ENCODE measurements at regions not wholly inside any gene's neighbourhood (a gene's known extent, or its start where the extent isn't known, plus 50 kb on each side); places are given as distances from the start of the nearest gene placed in this dataset.

GRCh38 chr20:52469128-52469527, 277.5 kb upstream of the ZFP64 start:
- TF ChIP-seq CTCF (IDR thresholded peaks at IDR 0.05) (no peak), ZNF138 (CRISPR knock-in tag; conservative IDR thresholded peaks at IDR 0.05) (no peak)
- TF ChIP-seq, protein P1, sequence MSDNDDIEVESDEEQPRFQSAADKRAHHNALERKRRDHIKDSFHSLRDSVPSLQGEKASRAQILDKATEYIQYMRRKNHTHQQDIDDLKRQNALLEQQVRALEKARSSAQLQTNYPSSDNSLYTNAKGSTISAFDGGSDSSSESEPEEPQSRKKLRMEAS (CRISPR knock-in tag; IDR thresholded peaks at IDR 0.05): no peak

All from WTC11 (cell line).